Neural cell (in vitro differentiated cells): ENCODE measurements at regions not wholly inside any gene's neighbourhood (a gene's known extent, or its start where the extent isn't known, plus 50 kb on each side); places are given as distances from the start of the nearest gene placed in this dataset.

ENCODE experiments used
- H2AFZ ChIP-seq: fragments of 200-600, 300-800 bp; sonication (generic), shearing (Covaris generic); 2 replicates; pipeline ENCODE4 v1.6.0; 2014; ENCODE audit warnings: low read depth, mild to moderate bottlenecking, antibody characterized with exemption, low read length, moderate library complexity
- H3F3A ChIP-seq: fragments of 200-600 bp; shearing (Covaris generic); 2 replicates; pipeline ENCODE4 v1.6.1; 2016; ENCODE audit warnings: mild to moderate bottlenecking, moderate library complexity, mixed read lengths, antibody characterized with exemption, low read length; ENCODE audit not compliant: insufficient read depth, poor library complexity, severe bottlenecking
- H3K27ac ChIP-seq: fragments of 200-600, 300-800 bp; sonication (generic), shearing (Covaris generic); 2 replicates; pipeline ENCODE4 v1.5.1; 2014; ENCODE audit warnings: mild to moderate bottlenecking, low read length, moderate library complexity
- H3K27me3 ChIP-seq: fragments of 300-800, 200-600 bp; sonication (generic), shearing (Covaris generic); 2 replicates; pipeline ENCODE4 v1.6.0; 2014; ENCODE audit warnings: mild to moderate bottlenecking, low read depth, low read length, moderate library complexity; ENCODE audit not compliant: insufficient read depth
- H3K36me3 ChIP-seq: fragments of 300-800, 200-600 bp; sonication (generic), shearing (Covaris generic); 2 replicates; pipeline ENCODE4 v1.5.1; 2014; ENCODE audit warnings: mild to moderate bottlenecking, antibody characterized with exemption, low read length, moderate library complexity; ENCODE audit not compliant: insufficient read depth
- H3K4me2 ChIP-seq: fragments of 300-800, 200-600 bp; sonication (generic), shearing (Covaris generic); 2 replicates; pipeline ENCODE4 v1.6.0; 2014; ENCODE audit warnings: mild to moderate bottlenecking, low read length
- H3K4me3 ChIP-seq: fragments of 300-800, 200-600 bp; sonication (generic), shearing (Covaris generic); 2 replicates; pipeline ENCODE4 v1.5.1; 2014; ENCODE audit warnings: mild to moderate bottlenecking, low read length, moderate library complexity
- H3K79me2 ChIP-seq: fragments of 200-600 bp; shearing (Covaris generic); replicated peaks from 2 replicates; pipeline ENCODE4 v1.6.0; 2014; ENCODE audit warnings: mild to moderate bottlenecking, low read length, moderate library complexity; ENCODE audit not compliant: insufficient read depth
- H3K9ac ChIP-seq: fragments of 300-800, 200-600 bp; sonication (generic), shearing (Covaris generic); 2 replicates; pipeline ENCODE4 v1.6.1; 2016; ENCODE audit warnings: mild to moderate bottlenecking, low read length, mixed read lengths
- H3K9me2 ChIP-seq: fragments of 200-600 bp; shearing (Covaris generic); 2 replicates; pipeline ENCODE4 v1.6.1; 2016; ENCODE audit warnings: mild to moderate bottlenecking, low read length, mixed read lengths; ENCODE audit not compliant: insufficient read depth
- H3K9me3 ChIP-seq: fragments of 200-600, 300-800 bp; sonication (generic), shearing (Covaris generic); 2 replicates; pipeline ENCODE4 v1.6.1; 2016; ENCODE audit warnings: mild to moderate bottlenecking, mixed run types, low read length, moderate library complexity, mixed read lengths
- H4K20me1 ChIP-seq: fragments of 200-600 bp; shearing (Covaris generic); 2 replicates; pipeline ENCODE4 v1.6.1; 2016; ENCODE audit warnings: mild to moderate bottlenecking, mixed run types; ENCODE audit not compliant: insufficient read depth
- EP300 ChIP-seq: fragments of 450-650 bp; conservative IDR thresholded peaks from 2 replicates; pipeline ENCODE4 v1.6.1; 2014; ENCODE audit warnings: antibody characterized with exemption, mild to moderate bottlenecking, moderate library complexity; ENCODE audit not compliant: poor library complexity, severe bottlenecking
- EZH2 ChIP-seq: fragments of 200-600, 300-800 bp; shearing (Covaris generic), sonication (generic); IDR thresholded peaks from 2 replicates; pipeline ENCODE4 v1.6.1; 2014; ENCODE audit warnings: antibody characterized with exemption, low read length, borderline replicate concordance, mild to moderate bottlenecking; ENCODE audit not compliant: insufficient read depth, poor library complexity, severe bottlenecking
- MXI1 ChIP-seq: fragments of 450-650 bp; conservative IDR thresholded peaks from 2 replicates; pipeline ENCODE4 v1.6.1; 2014; ENCODE audit warnings: antibody characterized with exemption, mild to moderate bottlenecking; ENCODE audit not compliant: poor library complexity, severe bottlenecking
- POLR2AphosphoS5 ChIP-seq: IDR thresholded peaks from 2 replicates; pipeline ENCODE4 v1.6.1; 2012
- RAD21 ChIP-seq: fragments of 450-650 bp; conservative IDR thresholded peaks from 2 replicates; pipeline ENCODE4 v1.6.1; 2014; ENCODE audit warnings: antibody characterized with exemption, mild to moderate bottlenecking, moderate library complexity
- SMC3 ChIP-seq: fragments of 450-650 bp; conservative IDR thresholded peaks from 2 replicates; pipeline ENCODE4 v1.6.1; 2014; ENCODE audit warnings: antibody characterized with exemption, mild to moderate bottlenecking, moderate library complexity; ENCODE audit not compliant: poor library complexity
- TAF1 ChIP-seq: IDR thresholded peaks from 2 replicates; pipeline ENCODE4 v1.6.1; 2012; ENCODE audit warnings: low read depth
- TF ChIP-seq, protein P1 (sequence below): IDR thresholded peaks from 2 replicates; pipeline ENCODE4 v1.6.1; 2012; ENCODE audit warnings: borderline replicate concordance
- TF ChIP-seq, protein P2 (sequence below): fragments of 450-650 bp; IDR thresholded peaks from 2 replicates; pipeline ENCODE4 v1.5.1; 2014; ENCODE audit warnings: antibody characterized with exemption, mild to moderate bottlenecking, moderate library complexity; ENCODE audit not compliant: poor library complexity, severe bottlenecking

DNA sequence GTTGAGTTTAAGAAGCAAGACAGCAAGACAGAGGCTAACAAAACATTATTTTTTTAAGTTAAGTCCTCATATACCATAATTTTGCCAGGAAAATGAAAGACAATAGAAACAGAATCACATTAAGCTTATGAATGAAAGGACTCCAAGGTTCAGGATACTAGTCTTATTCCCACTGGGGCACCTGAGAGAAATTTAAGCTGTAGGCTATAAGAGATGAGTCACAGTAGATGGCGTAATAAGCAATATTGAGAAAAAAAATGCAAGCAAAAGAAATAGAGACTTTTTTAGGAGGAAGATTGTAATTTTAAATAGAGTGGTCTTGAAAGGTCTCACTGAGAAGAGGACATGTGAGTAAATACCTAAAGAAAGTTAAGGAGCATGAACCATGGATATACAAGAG, 57.1 kb upstream of the KIF2B start:
- TF ChIP-seq TAF1, result no peak
- no peak for TF ChIP-seq RAD21
- TF ChIP-seq EZH2, result no peak
- TF ChIP-seq POLR2AphosphoS5, result no peak
- no peak for TF ChIP-seq SMC3
- no peak for TF ChIP-seq MXI1
- TF ChIP-seq, protein P1, sequence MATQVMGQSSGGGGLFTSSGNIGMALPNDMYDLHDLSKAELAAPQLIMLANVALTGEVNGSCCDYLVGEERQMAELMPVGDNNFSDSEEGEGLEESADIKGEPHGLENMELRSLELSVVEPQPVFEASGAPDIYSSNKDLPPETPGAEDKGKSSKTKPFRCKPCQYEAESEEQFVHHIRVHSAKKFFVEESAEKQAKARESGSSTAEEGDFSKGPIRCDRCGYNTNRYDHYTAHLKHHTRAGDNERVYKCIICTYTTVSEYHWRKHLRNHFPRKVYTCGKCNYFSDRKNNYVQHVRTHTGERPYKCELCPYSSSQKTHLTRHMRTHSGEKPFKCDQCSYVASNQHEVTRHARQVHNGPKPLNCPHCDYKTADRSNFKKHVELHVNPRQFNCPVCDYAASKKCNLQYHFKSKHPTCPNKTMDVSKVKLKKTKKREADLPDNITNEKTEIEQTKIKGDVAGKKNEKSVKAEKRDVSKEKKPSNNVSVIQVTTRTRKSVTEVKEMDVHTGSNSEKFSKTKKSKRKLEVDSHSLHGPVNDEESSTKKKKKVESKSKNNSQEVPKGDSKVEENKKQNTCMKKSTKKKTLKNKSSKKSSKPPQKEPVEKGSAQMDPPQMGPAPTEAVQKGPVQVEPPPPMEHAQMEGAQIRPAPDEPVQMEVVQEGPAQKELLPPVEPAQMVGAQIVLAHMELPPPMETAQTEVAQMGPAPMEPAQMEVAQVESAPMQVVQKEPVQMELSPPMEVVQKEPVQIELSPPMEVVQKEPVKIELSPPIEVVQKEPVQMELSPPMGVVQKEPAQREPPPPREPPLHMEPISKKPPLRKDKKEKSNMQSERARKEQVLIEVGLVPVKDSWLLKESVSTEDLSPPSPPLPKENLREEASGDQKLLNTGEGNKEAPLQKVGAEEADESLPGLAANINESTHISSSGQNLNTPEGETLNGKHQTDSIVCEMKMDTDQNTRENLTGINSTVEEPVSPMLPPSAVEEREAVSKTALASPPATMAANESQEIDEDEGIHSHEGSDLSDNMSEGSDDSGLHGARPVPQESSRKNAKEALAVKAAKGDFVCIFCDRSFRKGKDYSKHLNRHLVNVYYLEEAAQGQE, result no peak
- TF ChIP-seq, protein P2, sequence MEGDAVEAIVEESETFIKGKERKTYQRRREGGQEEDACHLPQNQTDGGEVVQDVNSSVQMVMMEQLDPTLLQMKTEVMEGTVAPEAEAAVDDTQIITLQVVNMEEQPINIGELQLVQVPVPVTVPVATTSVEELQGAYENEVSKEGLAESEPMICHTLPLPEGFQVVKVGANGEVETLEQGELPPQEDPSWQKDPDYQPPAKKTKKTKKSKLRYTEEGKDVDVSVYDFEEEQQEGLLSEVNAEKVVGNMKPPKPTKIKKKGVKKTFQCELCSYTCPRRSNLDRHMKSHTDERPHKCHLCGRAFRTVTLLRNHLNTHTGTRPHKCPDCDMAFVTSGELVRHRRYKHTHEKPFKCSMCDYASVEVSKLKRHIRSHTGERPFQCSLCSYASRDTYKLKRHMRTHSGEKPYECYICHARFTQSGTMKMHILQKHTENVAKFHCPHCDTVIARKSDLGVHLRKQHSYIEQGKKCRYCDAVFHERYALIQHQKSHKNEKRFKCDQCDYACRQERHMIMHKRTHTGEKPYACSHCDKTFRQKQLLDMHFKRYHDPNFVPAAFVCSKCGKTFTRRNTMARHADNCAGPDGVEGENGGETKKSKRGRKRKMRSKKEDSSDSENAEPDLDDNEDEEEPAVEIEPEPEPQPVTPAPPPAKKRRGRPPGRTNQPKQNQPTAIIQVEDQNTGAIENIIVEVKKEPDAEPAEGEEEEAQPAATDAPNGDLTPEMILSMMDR, result no peak
- no peak for TF ChIP-seq EP300
- no peaks in the 10 kb centered on the region for H3K79me2 ChIP-seq
- no peak overlapping the region for H2AFZ ChIP-seq

DNA sequence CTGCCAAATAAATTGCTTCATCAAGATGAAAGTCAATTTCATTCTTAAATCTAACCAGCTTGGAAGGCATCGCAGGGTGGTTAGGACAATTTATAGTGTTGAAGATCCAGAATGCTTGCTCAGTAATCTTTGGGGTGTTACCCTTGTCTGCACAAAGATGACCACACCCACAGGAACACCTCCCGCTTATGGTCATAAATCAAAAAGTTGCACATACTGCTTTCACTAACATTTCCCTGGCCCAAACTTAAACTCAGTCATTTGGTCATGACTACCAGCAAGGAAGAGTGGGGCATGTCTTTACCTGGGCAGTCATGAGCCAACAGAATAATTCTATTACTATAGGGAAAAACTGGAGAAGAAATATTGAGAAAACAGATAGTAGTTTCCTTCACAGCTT, 57.6 kb upstream of the KIF2B start:
- Histone ChIP-seq H3K27me3 (no peaks in the 10 kb centered on the region), H3K9me2 (no peaks in the 10 kb centered on the region), H3K9me3 (no peaks in the 10 kb centered on the region), H3K4me2 (no peak overlapping the region), H2AFZ (no peak overlapping the region), H3F3A (no peaks in the 10 kb centered on the region), H4K20me1 (no peaks in the 10 kb centered on the region), H3K27ac (no peak overlapping the region), H3K9ac (no peak overlapping the region), H3K4me3 (no peak overlapping the region), H3K79me2 (no peaks in the 10 kb centered on the region), H3K36me3 (no peaks in the 10 kb centered on the region)
- TF ChIP-seq RAD21 (no peak), SMC3 (no peak), POLR2AphosphoS5 (no peak), TAF1 (no peak), MXI1 (no peak)
- TF ChIP-seq, protein P1, result no peak
- TF ChIP-seq, protein P2, result no peak

More for the DNA sequence above, 57.1 kb upstream of the KIF2B start:
- no peaks in the 10 kb centered on the region for H3K9me3 ChIP-seq
- no peak overlapping the region for H3K4me2 ChIP-seq
- H3K9ac ChIP-seq, result no peak overlapping the region
- H3F3A ChIP-seq, result no peaks in the 10 kb centered on the region
- H3K27me3 ChIP-seq, result no peaks in the 10 kb centered on the region
- no peaks in the 10 kb centered on the region for H3K36me3 ChIP-seq
- H3K4me3 ChIP-seq, result no peak overlapping the region
- no peaks in the 10 kb centered on the region for H3K9me2 ChIP-seq
- no peaks in the 10 kb centered on the region for H4K20me1 ChIP-seq
- no peak overlapping the region for H3K27ac ChIP-seq
